Adrenal gland (tissue), 5 donors: ENCODE measurements at regions not wholly inside any gene's neighbourhood (a gene's known extent, or its start where the extent isn't known, plus 50 kb on each side); places are given as distances from the start of the nearest gene placed in this dataset.

Source experiments
- POLR2A ChIP-seq, 2 donors: fragments of 450-650 bp; IDR thresholded peaks; one replicate each; pipeline ENCODE4 v1.6.1; 2017; ENCODE audit warnings: antibody characterized with exemption in 2 of 2, mild to moderate bottlenecking in 2 of 2, moderate library complexity in 1 of 2
- TF ChIP-seq, protein P1 (sequence below), 6 experiments: fragments of 450-650 bp in 4 of 6; fragments of 200-600 bp in 2 of 6; sonication (generic) in 1 of 6; IDR thresholded peaks; 1 replicate in 5 of 6; 2 replicates in 1 of 6; pipeline versions ENCODE4 v1.5.1 to v1.8.0; 2016 to 2021; ENCODE audit warnings: antibody characterized with exemption in 6 of 6, mild to moderate bottlenecking in 2 of 6, moderate library complexity in 1 of 6
- donor health status: DM: no; HTN: no; CAD: no.

DNA sequence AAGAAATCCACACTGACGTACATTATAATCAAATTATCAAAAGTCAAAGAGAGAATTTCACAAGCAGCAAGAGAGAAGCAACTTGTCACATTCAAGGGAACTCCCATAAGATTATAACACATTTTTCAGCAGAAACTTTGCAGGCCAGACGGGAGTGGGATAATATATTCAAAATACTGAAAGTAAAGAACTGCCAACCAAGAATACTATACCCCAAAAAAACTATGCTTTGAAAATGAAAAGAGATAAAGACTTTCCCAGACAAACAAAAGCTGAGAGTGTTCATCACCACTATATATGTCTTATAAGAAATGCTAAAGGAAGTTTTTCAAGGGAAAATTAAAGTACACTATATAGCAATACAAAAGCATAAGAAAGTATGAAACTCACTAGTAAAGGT is 91.5 kb upstream of the PPP2R3A start:
- TF ChIP-seq POLR2A (IDR thresholded peaks at IDR 0.05), result no peak
- TF ChIP-seq, protein P1, sequence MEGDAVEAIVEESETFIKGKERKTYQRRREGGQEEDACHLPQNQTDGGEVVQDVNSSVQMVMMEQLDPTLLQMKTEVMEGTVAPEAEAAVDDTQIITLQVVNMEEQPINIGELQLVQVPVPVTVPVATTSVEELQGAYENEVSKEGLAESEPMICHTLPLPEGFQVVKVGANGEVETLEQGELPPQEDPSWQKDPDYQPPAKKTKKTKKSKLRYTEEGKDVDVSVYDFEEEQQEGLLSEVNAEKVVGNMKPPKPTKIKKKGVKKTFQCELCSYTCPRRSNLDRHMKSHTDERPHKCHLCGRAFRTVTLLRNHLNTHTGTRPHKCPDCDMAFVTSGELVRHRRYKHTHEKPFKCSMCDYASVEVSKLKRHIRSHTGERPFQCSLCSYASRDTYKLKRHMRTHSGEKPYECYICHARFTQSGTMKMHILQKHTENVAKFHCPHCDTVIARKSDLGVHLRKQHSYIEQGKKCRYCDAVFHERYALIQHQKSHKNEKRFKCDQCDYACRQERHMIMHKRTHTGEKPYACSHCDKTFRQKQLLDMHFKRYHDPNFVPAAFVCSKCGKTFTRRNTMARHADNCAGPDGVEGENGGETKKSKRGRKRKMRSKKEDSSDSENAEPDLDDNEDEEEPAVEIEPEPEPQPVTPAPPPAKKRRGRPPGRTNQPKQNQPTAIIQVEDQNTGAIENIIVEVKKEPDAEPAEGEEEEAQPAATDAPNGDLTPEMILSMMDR (IDR thresholded peaks at IDR 0.05), result no peak
